ENCODE measurements at regions not wholly inside any gene's neighbourhood (a gene's known extent, or its start where the extent isn't known, plus 50 kb on each side); places are given as distances from the start of the nearest gene placed in this dataset.

DNA sequence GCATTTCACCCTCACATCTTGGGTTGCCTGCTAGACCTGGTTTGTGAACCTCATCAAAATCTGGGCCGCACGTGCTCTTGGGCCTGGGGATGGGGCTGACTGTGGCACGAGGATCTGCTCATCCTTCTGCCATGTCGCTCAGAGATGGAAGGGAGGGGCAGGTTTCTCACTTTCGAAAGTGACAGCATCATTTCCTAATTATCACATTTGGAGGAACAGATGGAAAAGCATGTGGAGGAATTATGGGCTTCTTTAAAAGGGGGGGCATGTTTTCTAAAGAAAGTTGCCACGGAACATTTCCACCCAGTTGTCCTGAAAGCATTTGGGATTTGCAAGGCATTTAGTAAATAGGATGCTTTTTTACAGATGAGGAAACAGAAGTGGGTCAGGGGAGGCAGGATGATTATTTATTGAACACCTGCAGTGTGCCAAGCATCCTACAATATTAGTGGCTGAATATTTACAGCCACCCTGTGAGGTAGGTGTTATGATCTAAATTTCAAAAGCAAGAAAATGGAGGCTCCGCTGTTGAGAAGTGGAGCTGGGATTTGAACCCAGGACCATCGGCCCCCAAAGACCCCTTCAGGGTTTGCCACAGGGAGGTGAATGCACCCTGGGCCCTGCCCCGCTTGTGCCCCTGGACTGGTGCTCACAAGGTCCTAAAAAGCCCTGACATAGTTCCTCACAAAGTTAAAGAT is 104.2 kb upstream of the MYCN start:
- Histone ChIP-seq H3K9me3 (ENCODE audit: control insufficient read depth, insufficient read depth, low read depth, low read length) (no peaks in the 10 kb centered on the region), H3K27ac (ENCODE audit: extremely low read depth, low read depth, low read length) (no peak overlapping the region), H3K4me1 (ENCODE audit: control insufficient read depth, insufficient read depth, low read length) (no peaks in the 10 kb centered on the region), H3K4me3 (ENCODE audit: low read depth, low read length) (no peak overlapping the region), H3K36me3 (ENCODE audit: control insufficient read depth in 2 of 2, insufficient read depth in 1 of 2, low read length in 2 of 2) (no peaks in the 10 kb centered on the region)
- POLR2A ChIA-PET, result no interaction called here
- CTCF ChIA-PET, result no interaction called here
- no peak for TF ChIP-seq ZBTB6 (tag by site-specific recombination; IDR thresholded peaks at IDR 0.05)
- TF ChIP-seq AEBP2 (tag by site-specific recombination; IDR thresholded peaks at IDR 0.05; ENCODE audit: borderline replicate concordance), result no peak
- TF ChIP-seq ZFP41 (tag by site-specific recombination; IDR thresholded peaks at IDR 0.05; ENCODE audit: borderline replicate concordance), result no peak
- no peak for TF ChIP-seq ZNF324 (tag by site-specific recombination; IDR thresholded peaks at IDR 0.05)
- TF ChIP-seq ZSCAN4 (tag by site-specific recombination; IDR thresholded peaks at IDR 0.05), result no peak
- TF ChIP-seq MYNN (tag by site-specific recombination; IDR thresholded peaks at IDR 0.05; ENCODE audit: borderline replicate concordance), result no peak
- no peak for TF ChIP-seq ZNF133 (tag by site-specific recombination; IDR thresholded peaks at IDR 0.05)
- TF ChIP-seq YY2 (tag by site-specific recombination; IDR thresholded peaks at IDR 0.05), result no peak
- TF ChIP-seq ZNF664 (tag by site-specific recombination; IDR thresholded peaks at IDR 0.05), result no peak

GRCh38 chr2:15836689-15837610 is 103.4 kb upstream of the MYCN start:
- Histone ChIP-seq H3K4me1 (ENCODE audit: control insufficient read depth, insufficient read depth, low read length) (no peaks in the 10 kb centered on the region), H3K27ac (ENCODE audit: extremely low read depth, low read depth, low read length) (no peak overlapping the region), H3K36me3 (ENCODE audit: control insufficient read depth in 2 of 2, insufficient read depth in 1 of 2, low read length in 2 of 2) (no peaks in the 10 kb centered on the region), H3K9me3 (ENCODE audit: control insufficient read depth, insufficient read depth, low read depth, low read length) (no peaks in the 10 kb centered on the region), H3K4me3 (ENCODE audit: low read depth, low read length) (no peak overlapping the region)
- TF ChIP-seq ZNF391 (tag by site-specific recombination; IDR thresholded peaks at IDR 0.05; ENCODE audit: borderline replicate concordance, low read depth) (no peak), ZNF600 (tag by site-specific recombination; IDR thresholded peaks at IDR 0.05) (no peak), ZNF660 (tag by site-specific recombination; IDR thresholded peaks at IDR 0.05) (no peak), ZNF18 (tag by site-specific recombination; IDR thresholded peaks at IDR 0.05) (no peak)
- CTCF ChIA-PET, result no interaction called here
- POLR2A ChIA-PET, result no interaction called here

DNA sequence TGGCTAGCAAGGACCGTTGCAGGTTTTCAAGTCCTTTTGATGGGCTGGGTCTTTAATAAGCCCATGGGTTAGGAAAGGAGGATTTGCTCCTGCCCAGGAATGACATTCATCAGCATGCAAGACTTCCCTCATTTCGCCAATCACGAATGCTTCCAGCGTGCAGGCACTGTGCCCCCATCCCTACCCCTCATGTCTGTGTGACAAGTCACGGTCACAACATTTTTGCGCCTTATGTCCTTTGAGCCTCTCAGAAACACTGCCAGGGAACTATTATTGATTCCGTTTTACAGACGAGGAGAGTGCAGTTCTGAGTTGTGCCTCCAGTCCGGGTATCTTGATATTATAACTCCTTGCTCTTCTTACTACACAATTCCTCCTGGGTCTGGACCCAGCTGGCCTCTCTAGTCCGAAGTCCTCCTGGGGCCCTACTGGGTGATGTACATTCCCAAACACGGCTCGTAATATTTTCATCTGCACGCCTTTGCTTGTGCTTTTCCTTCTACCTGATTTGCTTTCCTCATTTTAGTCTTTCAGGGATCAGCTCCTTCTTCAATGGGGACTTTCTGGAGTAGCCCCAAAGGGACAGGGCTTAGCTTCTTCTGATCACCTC is 101.8 kb upstream of the MYCN start:
- POLR2A ChIA-PET, result no interaction called here
- CTCF ChIA-PET, result no interaction called here
- H3K4me3 ChIP-seq (ENCODE audit: low read depth, low read length), result no peak overlapping the region
- TF ChIP-seq ZNF266 (tag by site-specific recombination; IDR thresholded peaks at IDR 0.05; ENCODE audit: low read depth) (no peak), ZNF391 (tag by site-specific recombination; IDR thresholded peaks at IDR 0.05; ENCODE audit: borderline replicate concordance, low read depth) (no peak), ZNF747 (tag by site-specific recombination; IDR thresholded peaks at IDR 0.05) (no peak), WT1 (tag by site-specific recombination; IDR thresholded peaks at IDR 0.05) (no peak), HOXA7 (CRISPR knock-in tag; IDR thresholded peaks at IDR 0.05; ENCODE audit: borderline replicate concordance) (no peak), ZNF777 (tag by site-specific recombination; IDR thresholded peaks at IDR 0.05; ENCODE audit: borderline replicate concordance) (no peak), KLF16 (tag by site-specific recombination; IDR thresholded peaks at IDR 0.05) (no peak)
- TF ChIP-seq, protein P1, sequence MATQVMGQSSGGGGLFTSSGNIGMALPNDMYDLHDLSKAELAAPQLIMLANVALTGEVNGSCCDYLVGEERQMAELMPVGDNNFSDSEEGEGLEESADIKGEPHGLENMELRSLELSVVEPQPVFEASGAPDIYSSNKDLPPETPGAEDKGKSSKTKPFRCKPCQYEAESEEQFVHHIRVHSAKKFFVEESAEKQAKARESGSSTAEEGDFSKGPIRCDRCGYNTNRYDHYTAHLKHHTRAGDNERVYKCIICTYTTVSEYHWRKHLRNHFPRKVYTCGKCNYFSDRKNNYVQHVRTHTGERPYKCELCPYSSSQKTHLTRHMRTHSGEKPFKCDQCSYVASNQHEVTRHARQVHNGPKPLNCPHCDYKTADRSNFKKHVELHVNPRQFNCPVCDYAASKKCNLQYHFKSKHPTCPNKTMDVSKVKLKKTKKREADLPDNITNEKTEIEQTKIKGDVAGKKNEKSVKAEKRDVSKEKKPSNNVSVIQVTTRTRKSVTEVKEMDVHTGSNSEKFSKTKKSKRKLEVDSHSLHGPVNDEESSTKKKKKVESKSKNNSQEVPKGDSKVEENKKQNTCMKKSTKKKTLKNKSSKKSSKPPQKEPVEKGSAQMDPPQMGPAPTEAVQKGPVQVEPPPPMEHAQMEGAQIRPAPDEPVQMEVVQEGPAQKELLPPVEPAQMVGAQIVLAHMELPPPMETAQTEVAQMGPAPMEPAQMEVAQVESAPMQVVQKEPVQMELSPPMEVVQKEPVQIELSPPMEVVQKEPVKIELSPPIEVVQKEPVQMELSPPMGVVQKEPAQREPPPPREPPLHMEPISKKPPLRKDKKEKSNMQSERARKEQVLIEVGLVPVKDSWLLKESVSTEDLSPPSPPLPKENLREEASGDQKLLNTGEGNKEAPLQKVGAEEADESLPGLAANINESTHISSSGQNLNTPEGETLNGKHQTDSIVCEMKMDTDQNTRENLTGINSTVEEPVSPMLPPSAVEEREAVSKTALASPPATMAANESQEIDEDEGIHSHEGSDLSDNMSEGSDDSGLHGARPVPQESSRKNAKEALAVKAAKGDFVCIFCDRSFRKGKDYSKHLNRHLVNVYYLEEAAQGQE (tag by site-specific recombination; IDR thresholded peaks at IDR 0.05), result no peak

More for the DNA sequence above, 101.8 kb upstream of the MYCN start:
- Histone ChIP-seq H3K4me1 (ENCODE audit: control insufficient read depth, insufficient read depth, low read length) (no peaks in the 10 kb centered on the region), H3K27ac (ENCODE audit: extremely low read depth, low read depth, low read length) (no peak overlapping the region), H3K36me3 (ENCODE audit: control insufficient read depth in 2 of 2, insufficient read depth in 1 of 2, low read length in 2 of 2) (no peaks in the 10 kb centered on the region), H3K9me3 (ENCODE audit: control insufficient read depth, insufficient read depth, low read depth, low read length) (no peaks in the 10 kb centered on the region)
